RCC 7860 (cell line): ENCODE measurements at regions not wholly inside any gene's neighbourhood (a gene's known extent, or its start where the extent isn't known, plus 50 kb on each side); places are given as distances from the start of the nearest gene placed in this dataset.

ENCODE experiments used
- DNase-seq: peaks from one replicate; pipeline ENCODE4 v3.0.0-alpha.2; 2015; ENCODE audit warnings: low spot score
- FAIRE-seq: peaks from 2 replicates; lab custom pipeline; 2012; peaks lifted over from hg19 to GRCh38; lab: Jason Lieb, UNC

DNA sequence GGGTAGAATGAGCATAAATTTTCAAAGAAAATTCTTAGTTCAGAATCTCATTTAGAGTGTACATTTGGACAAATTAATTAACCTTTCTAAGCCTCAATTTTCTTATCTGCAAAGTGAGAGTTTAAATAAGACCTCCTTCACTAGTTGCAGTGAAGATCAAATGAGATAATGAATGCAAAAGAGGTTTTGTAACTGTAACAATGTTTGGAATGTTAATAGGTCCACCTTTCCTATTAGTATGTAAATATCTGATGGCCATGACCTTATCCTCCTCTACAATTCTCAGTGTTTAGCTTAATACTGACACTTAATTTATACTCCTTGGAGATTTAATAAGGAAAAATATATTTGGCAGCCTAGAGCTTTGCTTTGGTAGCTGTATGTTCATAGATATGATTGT, 138.8 kb downstream of the GABRG1 start:
- DNase-seq (no peak), FAIRE-seq (no peak)

DNA sequence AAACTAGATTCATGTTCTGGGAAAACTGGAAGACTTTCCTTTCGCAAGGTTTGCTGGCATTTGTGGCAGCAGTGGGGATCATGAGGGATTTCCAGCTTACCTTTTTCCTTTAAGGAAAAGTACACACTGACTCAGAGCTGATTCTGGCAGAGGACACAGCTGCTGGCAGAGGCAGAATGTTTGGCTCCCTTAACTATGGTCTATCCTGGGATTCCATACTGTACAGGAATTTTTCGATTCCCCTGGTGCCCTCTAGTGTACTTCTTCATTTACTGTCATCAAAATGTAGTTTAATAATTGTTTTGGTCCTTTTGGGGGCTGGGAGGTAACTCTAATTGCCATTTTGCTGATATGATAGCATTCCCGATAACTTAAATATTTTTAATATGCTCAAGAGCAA, 152.7 kb downstream of the GABRG1 start:
- DNase-seq (no peak), FAIRE-seq (no peak)

- DNase-seq (no peak), FAIRE-seq (no peak)
Measured at GRCh38 chr4:45957353-45957752, 166.5 kb downstream of the GABRG1 start.

GRCh38 chr4:45954276-45954675, 169.6 kb downstream of the GABRG1 start:
- no peak for FAIRE-seq
- no peak for DNase-seq

- FAIRE-seq = no peak
- no peak for DNase-seq
Measured at GRCh38 chr4:45951153-45951552, 172.7 kb downstream of the GABRG1 start.

DNA sequence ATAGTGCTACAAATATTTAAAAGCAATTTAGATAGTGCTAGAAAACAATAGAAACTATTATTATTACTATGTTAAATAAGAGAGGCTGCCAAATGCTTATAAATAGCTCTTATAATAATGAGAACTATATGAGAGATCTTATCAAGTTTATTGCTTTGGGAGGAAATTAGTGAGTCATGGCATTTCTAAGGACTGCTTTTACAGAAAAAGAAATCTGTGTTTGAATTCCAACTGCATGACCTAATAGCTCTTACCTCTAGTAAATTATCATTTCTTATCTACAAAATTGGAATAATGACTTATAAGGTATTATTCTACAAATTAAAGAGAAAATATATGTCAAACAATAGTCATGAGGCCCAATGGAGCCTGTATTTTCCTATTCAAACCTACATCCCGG, 177.2 kb downstream of the GABRG1 start:
- no peak for DNase-seq
- no peak for FAIRE-seq

DNA sequence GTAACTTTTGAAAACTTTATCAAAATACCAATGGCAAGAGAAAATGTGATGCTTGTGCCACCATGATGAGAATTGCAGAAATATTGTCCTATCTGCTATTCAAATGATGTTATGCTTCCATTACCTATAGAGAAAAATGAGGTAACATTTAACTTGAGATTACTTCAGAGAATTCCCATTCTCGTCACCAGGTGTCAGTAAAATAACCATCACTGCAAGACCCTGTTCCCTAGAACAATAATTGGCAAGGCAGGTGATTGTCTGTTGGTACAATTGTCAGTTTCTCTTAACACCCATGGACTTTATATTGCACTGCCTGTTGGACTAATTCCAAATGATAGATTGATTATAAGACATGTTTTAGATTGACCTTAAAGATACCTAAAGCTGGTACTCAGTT, 179.9 kb downstream of the GABRG1 start:
- no peak for FAIRE-seq
- no peak for DNase-seq

- DNase-seq (no peak), FAIRE-seq (no peak)
Measured at GRCh38 chr4:45939056-45939455, 184.8 kb downstream of the GABRG1 start.

GRCh38 chr4:45931154-45931553, 192.7 kb downstream of the GABRG1 start:
- no peak for FAIRE-seq

GRCh38 chr4:45927641-45928040, 196.2 kb downstream of the GABRG1 start:
- DNase-seq (no peak), FAIRE-seq (no peak)

More at GRCh38 chr4:45931154-45931553, 192.7 kb downstream of the GABRG1 start:
- peak; percentile 17 for DNase-seq

DNA sequence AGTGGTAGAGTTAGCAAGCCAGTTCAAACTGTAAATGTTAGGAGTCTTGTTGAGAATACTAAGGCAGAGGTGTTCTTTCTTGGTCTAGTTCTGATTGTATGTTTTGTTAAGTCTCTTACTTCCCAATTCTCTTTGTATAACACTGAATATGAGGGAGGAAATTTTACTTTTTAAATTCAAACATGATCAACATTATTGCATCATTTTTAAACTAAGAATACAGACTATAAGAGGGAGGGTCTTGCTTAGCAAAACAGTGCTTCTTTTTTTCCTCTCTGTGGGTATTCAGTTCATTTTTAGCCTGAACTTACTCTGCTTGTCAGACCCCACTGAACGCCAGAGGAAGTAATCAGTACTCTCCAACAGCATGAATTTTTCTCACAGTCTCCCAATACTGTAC, 198.0 kb downstream of the GABRG1 start:
- FAIRE-seq = no peak
- DNase-seq = no peak

DNA sequence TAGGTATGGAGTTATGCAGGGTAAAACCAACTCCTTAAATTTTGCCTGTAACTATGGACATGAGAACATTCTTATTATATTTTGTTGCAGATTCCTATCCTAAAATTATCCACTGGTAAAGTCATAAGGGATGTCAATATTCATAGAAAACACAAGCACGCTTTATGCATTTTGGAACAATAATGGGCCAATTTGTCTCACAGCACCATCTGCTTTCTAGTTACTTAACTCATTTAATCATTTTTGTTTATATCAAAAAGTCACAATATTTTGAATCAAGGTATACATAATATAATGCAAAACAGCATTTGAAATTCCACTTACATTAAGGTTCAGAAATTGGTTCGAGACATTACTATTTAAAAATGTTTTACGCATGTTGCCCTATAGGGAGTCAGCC, 203.0 kb downstream of the GABRG1 start:
- DNase-seq = no peak
- FAIRE-seq = no peak

DNA sequence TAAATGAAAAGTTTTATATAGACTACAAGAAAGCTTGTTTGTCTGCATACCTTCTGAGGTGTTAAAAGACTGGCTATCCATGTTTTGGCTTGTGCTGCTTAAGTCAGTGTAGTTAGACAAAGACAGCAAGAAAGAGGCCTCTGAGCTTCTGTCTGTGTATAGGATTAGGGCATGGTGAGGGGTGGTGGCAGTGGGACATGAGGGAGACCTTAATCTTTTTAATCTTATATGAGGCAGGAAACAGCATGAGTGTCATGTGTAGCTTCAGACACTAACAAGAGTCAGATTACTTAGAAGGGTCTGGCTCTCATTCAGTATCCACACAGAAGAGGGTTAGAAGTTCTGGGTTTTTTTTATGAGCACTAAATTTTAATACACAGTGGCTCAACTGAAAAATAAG, 213.3 kb downstream of the GABRG1 start:
- FAIRE-seq = no peak
- DNase-seq = no peak

DNA sequence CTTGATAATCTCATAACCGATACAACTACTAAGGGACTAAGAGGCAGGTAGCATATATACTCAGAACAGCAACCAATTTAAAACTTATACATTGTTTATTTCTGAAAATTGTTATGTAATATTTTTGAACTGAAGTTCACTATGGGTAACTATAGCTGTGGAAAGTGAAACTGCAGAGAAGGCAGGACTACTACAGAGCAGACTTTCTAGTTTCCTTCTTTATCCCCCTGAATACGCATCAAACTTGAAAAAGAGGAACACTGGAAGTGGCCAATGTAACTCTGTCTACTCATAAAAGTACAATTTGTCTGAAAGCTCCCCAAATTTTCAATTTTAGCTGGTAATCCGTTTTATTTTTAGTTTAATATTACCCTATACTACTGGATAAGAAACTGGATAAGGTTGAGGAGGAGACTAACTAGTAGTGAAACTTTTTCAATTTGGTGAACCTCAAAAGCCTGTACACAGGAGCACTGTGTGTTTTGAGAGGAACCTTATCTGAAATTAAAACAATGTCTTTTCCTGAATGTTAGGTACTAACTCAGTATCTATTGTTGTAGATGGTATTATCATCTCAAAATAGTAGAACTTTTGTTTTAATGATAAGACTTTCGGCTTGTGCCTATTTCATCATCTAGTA, 225.8 kb downstream of the GABRG1 start:
- FAIRE-seq (no peak), DNase-seq (no peak)

- no peak for DNase-seq
- no peak for FAIRE-seq
Measured at GRCh38 chr4:45883421-45883820, 240.4 kb downstream of the GABRG1 start.

GRCh38 chr4:45876235-45876890, 247.5 kb downstream of the GABRG1 start:
- DNase-seq (no peak), FAIRE-seq (no peak)

DNA sequence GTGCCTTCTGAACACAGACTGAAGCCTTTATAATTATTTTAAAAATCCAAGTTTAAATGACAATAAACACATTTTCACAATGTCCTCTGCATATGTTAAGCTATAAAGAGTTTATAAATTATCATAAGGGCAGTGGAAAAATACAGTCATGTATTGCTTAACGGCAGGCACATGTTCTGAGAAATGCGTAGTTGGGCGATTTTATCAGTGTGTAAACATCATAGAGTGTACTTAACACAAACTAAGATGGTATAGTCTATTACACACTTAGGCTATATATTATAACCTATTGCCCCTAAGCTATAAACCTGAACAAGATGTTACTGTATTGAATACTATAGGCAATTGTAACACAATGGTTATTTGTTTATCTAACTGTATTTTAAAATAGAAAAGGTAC, 254.7 kb downstream of the GABRG1 start:
- FAIRE-seq = no peak
- no peak for DNase-seq

- no peak for DNase-seq
- no peak for FAIRE-seq
Measured at GRCh38 chr4:45865781-45866180, 258.1 kb downstream of the GABRG1 start.

- DNase-seq = no peak
- no peak for FAIRE-seq
Measured at GRCh38 chr4:45855857-45856256, 268.0 kb downstream of the GABRG1 start.

GRCh38 chr4:45846016-45846415, 277.8 kb downstream of the GABRG1 start:
- no peak for FAIRE-seq
- no peak for DNase-seq

GRCh38 chr4:45841791-45842190, 282.1 kb downstream of the GABRG1 start:
- DNase-seq (no peak), FAIRE-seq (no peak)

DNA sequence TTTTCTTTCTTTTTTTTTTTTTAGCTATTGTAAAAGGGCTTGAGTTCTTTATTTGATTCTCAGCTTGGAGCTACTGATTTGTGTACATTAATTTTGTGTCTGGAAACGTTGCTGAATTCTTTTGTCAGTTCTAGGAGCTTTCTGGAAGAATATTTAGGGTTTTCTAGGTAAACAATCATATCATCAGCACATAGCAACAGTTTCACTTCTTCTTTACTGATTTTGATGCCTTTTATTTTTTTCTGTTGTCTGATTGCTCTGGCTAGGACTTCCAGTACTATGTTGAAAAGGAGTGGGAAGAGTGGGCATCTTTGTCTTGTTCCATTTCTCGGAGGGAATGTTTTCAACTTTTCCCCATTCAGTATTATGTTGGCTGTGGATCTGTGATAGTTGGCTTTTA, 292.2 kb downstream of the GABRG1 start:
- no peak for DNase-seq

DNA sequence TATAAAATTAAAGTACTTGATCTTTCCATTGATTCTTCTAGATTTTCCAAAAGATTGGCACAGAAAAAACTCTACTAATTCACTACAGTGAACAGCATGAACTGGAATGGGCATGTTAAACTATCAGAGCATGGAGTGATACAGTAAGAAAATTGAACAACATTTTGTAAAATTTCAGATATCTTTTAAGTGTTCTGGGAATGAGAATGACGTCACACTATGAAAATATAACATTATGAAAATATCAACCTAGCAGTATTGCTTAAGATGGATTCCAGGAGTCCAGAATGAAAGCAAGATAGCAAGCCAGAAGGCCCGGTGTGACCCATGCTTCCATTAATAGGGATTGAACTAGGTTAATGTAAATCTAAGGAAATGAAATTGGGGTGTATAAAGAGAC, 319.9 kb downstream of the GABRG1 start:
- no peak for FAIRE-seq
- DNase-seq = no peak

More for the DNA sequence above, 292.2 kb downstream of the GABRG1 start:
- FAIRE-seq = no peak
